ENCODE measurements at regions not wholly inside any gene's neighbourhood (a gene's known extent, or its start where the extent isn't known, plus 50 kb on each side); places are given as distances from the start of the nearest gene placed in this dataset.

- no peaks in the 10 kb centered on the region for H3K9me3 Mint-ChIP-seq
- TF ChIP-seq NFE2L1 (CRISPR knock-in tag; IDR thresholded peaks at IDR 0.05) (no peak), AFF4 (CRISPR knock-in tag; IDR thresholded peaks at IDR 0.05; ENCODE audit: borderline replicate concordance) (no peak), SP1 (CRISPR knock-in tag; conservative IDR thresholded peaks at IDR 0.05) (no peak), EMX1 (CRISPR knock-in tag; IDR thresholded peaks at IDR 0.05) (no peak), ZNF138 (CRISPR knock-in tag; conservative IDR thresholded peaks at IDR 0.05) (no peak), ZNF671 (CRISPR knock-in tag; IDR thresholded peaks at IDR 0.05) (no peak), ZNF423 (CRISPR knock-in tag; IDR thresholded peaks at IDR 0.05) (no peak), ZNF281 (CRISPR knock-in tag; IDR thresholded peaks at IDR 0.05) (no peak), ETV6 (CRISPR knock-in tag; IDR thresholded peaks at IDR 0.05) (no peak), SMAD4 (CRISPR knock-in tag; IDR thresholded peaks at IDR 0.05) (no peak), JUN (CRISPR knock-in tag; IDR thresholded peaks at IDR 0.05) (no peak), E2F1 (CRISPR knock-in tag; IDR thresholded peaks at IDR 0.05) (no peak), NFYB (CRISPR knock-in tag; conservative IDR thresholded peaks at IDR 0.05; ENCODE audit: low read depth) (no peak), FOXJ3 (CRISPR knock-in tag; IDR thresholded peaks at IDR 0.05; ENCODE audit: borderline replicate concordance) (no peak)
- TF ChIP-seq, protein P1, sequence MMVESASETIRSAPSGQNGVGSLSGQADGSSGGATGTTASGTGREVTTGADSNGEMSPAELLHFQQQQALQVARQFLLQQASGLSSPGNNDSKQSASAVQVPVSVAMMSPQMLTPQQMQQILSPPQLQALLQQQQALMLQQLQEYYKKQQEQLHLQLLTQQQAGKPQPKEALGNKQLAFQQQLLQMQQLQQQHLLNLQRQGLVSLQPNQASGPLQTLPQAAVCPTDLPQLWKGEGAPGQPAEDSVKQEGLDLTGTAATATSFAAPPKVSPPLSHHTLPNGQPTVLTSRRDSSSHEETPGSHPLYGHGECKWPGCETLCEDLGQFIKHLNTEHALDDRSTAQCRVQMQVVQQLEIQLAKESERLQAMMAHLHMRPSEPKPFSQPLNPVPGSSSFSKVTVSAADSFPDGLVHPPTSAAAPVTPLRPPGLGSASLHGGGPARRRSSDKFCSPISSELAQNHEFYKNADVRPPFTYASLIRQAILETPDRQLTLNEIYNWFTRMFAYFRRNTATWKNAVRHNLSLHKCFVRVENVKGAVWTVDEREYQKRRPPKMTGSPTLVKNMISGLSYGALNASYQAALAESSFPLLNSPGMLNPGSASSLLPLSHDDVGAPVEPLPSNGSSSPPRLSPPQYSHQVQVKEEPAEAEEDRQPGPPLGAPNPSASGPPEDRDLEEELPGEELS (CRISPR knock-in tag; IDR thresholded peaks at IDR 0.05): no peak
- TF ChIP-seq, protein P2, sequence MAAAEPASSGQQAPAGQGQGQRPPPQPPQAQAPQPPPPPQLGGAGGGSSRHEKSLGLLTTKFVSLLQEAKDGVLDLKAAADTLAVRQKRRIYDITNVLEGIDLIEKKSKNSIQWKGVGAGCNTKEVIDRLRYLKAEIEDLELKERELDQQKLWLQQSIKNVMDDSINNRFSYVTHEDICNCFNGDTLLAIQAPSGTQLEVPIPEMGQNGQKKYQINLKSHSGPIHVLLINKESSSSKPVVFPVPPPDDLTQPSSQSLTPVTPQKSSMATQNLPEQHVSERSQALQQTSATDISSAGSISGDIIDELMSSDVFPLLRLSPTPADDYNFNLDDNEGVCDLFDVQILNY (CRISPR knock-in tag; IDR thresholded peaks at IDR 0.05): no peak
- H3K4me3 Mint-ChIP-seq: no peak overlapping the region
- no peak overlapping the region for H3K27ac Mint-ChIP-seq
- H3K36me3 Mint-ChIP-seq: no peaks in the 10 kb centered on the region
- ATAC-seq (no peak), DNase-seq (ENCODE audit: low spot score) (no peak)
- CTCF ChIA-PET: no interaction called here
- no peaks in the 10 kb centered on the region for H3K4me1 Mint-ChIP-seq
- H3K27me3 Mint-ChIP-seq (ENCODE audit: low read depth): no peaks in the 10 kb centered on the region
- POLR2A ChIA-PET: no interaction called here
Measured at GRCh38 chr6:1254326-1254725, 57.6 kb upstream of the FOXQ1 start.

DNA sequence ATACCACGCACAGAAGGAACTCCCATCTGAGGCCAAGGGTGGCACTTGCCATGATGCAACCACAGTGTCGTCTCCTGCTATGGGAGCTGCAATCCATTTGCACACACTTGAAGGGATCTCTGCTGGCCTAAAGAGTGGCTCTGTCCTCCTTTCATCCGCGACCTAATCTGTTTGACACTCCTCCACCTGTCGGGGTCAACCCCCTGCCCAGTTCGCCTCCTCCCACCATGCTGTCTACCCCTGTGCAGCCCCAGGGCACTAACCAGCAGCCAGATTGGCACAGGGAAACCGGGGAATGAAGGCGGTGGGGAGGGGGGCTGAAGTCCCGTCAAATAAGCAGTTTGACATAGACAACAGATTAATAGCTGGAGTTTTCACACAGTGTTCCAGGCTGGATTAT is 58.1 kb upstream of the FOXQ1 start:
- no peaks in the 10 kb centered on the region for H3K36me3 Mint-ChIP-seq
- ChIA-PET CTCF (interaction anchor here (0.7 kb wide), 1 partner anchor 9 kb away, joined by 3 read pairs; no protein-coding TSS in a partner anchor), POLR2A (no interaction called here)
- 0 out of 2 replicates have a peak, but pooled peaks cover 3% of the 10 kb centered on the region for H3K9me3 Mint-ChIP-seq
- ATAC-seq (no peak), DNase-seq (ENCODE audit: low spot score) (no peak)
- H3K4me3 Mint-ChIP-seq: no peak overlapping the region
- H3K4me1 Mint-ChIP-seq: no peaks in the 10 kb centered on the region
- H3K27me3 Mint-ChIP-seq (ENCODE audit: low read depth): no peaks in the 10 kb centered on the region
- no peak overlapping the region for H3K27ac Mint-ChIP-seq
- TF ChIP-seq ATF6 (CRISPR knock-in tag; IDR thresholded peaks at IDR 0.05) (no peak), ZBTB21 (CRISPR knock-in tag; IDR thresholded peaks at IDR 0.05; ENCODE audit: borderline replicate concordance) (no peak), ZMAT4 (CRISPR knock-in tag; IDR thresholded peaks at IDR 0.05) (no peak)
- TF ChIP-seq, protein P3, sequence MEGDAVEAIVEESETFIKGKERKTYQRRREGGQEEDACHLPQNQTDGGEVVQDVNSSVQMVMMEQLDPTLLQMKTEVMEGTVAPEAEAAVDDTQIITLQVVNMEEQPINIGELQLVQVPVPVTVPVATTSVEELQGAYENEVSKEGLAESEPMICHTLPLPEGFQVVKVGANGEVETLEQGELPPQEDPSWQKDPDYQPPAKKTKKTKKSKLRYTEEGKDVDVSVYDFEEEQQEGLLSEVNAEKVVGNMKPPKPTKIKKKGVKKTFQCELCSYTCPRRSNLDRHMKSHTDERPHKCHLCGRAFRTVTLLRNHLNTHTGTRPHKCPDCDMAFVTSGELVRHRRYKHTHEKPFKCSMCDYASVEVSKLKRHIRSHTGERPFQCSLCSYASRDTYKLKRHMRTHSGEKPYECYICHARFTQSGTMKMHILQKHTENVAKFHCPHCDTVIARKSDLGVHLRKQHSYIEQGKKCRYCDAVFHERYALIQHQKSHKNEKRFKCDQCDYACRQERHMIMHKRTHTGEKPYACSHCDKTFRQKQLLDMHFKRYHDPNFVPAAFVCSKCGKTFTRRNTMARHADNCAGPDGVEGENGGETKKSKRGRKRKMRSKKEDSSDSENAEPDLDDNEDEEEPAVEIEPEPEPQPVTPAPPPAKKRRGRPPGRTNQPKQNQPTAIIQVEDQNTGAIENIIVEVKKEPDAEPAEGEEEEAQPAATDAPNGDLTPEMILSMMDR (IDR thresholded peaks at IDR 0.05): no peak
- TF ChIP-seq, protein P4, sequence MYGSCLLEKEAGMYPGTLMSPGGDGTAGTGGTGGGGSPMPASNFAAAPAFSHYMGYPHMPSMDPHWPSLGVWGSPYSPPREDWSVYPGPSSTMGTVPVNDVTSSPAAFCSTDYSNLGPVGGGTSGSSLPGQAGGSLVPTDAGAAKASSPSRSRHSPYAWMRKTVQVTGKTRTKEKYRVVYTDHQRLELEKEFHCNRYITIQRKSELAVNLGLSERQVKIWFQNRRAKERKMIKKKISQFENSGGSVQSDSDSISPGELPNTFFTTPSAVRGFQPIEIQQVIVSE (CRISPR knock-in tag; IDR thresholded peaks at IDR 0.05; ENCODE audit: borderline replicate concordance): no peak
